Fibroblast of skin of left quadriceps (primary cell): ENCODE measurements at regions not wholly inside any gene's neighbourhood (a gene's known extent, or its start where the extent isn't known, plus 50 kb on each side); places are given as distances from the start of the nearest gene placed in this dataset.

ENCODE experiments used
- DNase-seq, 2 experiments: peaks; one replicate each; pipeline ENCODE4 v3.0.0-alpha.2; 2013; ENCODE audit warnings: low read depth in 2 of 2

GRCh38 chr11:33646629-33647028, 54.0 kb downstream of the C11orf91 start:
- no peak for DNase-seq

DNA sequence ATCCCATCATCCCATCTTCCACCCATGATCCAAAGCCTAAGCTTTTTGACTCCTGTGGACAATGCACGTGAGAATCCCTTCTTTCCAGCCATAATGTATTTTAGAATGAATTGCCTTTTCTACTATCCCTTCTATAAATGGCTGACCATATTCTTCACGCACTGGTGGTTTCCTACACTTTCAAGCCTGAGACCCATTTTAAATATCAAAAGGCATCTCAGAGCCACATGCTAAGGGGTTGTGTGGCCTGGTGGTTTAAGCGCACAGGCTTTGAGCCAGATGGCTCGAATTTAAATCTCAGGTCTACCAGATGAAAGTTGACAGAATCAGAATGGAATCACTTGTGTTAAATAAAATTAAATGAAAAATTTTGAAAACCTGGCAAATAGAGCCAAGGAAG, 54.5 kb downstream of the C11orf91 start:
- no peak for DNase-seq

GRCh38 chr11:33645686-33646085, 54.9 kb downstream of the C11orf91 start:
- no peak for DNase-seq

DNA sequence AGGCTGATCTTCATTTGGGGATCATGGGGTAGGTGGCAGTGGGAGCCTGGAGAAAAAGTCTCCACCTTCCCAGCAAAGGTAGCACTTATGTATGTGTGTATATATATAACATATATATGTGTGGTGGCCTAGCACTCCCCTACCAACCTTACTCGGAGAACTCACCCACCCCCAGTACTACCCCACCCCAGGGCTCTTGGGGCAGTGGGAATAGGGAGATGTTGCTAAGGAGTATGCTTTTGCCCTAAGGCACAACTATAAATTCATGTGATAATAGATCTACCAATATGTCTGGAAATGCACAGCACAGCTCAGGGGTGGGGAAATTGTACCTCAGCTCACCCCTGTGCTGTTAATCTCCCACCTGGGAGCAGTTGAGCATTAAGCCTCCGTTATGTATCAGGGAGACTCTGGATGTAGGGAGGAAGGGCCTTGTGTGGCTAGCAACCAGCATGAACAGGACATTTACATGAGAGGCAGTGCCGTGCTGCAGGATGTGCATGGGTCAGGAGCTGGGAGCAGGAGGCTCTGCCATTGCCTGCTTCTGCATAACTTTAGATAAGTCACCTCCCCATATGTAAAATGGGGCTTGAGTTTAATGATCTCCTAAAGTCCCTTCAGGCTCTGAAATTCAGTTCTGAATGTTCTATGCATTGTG, 57.3 kb downstream of the C11orf91 start:
- no peak for DNase-seq

- DNase-seq, result no peak
Measured at GRCh38 chr11:33642461-33643166, 58.0 kb downstream of the C11orf91 start.

GRCh38 chr11:33640730-33641371, 59.8 kb downstream of the C11orf91 start:
- DNase-seq, result no peak

- DNase-seq, result no peak
Measured at GRCh38 chr11:33638608-33639007, 62.0 kb downstream of the C11orf91 start.

- DNase-seq, result no peak
Measured at GRCh38 chr11:33636104-33636503, 64.5 kb downstream of the C11orf91 start.

DNA sequence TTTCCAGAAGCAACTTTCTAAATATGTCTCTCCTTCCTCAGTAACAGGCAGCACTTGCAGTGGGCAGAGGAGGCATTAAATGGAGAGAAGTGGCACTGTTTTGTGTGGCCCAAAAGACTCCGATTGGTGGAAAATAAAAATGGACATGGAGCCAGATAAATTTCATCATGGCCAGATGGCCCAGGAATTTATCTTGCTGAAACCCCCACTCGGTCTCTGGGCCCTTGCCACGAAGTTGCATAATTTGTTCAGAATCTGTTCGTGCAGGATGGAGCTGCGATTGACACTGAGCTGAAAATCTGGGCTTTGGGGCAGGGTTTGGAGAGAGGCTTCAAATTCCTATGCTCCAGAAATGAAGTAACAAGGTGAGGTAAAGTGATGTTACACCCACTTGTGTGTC, 65.5 kb downstream of the C11orf91 start:
- peak; percentile 69 to 74 for DNase-seq

DNA sequence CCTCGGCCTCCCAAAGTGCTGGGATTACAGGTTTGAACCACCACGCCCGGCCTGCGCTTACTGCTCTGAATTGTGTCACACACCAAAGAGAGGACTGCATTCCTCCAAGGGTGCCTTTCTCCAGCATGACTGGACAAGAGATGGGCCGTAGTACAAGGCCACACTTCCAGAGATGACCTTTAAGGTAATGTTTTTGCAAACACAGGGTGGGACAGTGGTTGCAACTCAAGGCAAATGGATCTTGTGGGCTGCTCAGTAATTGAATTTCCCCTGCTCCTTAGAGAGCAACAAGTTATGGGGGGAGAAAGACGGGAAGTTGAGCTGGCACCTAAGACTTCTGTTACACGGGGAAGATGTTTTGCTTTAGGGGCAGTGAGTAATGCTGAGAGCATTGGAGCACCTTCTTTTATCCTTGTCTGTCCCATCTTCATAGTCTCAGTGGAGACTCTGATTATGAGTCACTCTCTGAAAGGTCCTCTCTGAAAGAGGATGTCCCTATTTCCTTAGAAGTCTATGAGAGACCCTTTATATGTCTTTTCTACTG, 66.3 kb downstream of the C11orf91 start:
- no peak for DNase-seq

DNA sequence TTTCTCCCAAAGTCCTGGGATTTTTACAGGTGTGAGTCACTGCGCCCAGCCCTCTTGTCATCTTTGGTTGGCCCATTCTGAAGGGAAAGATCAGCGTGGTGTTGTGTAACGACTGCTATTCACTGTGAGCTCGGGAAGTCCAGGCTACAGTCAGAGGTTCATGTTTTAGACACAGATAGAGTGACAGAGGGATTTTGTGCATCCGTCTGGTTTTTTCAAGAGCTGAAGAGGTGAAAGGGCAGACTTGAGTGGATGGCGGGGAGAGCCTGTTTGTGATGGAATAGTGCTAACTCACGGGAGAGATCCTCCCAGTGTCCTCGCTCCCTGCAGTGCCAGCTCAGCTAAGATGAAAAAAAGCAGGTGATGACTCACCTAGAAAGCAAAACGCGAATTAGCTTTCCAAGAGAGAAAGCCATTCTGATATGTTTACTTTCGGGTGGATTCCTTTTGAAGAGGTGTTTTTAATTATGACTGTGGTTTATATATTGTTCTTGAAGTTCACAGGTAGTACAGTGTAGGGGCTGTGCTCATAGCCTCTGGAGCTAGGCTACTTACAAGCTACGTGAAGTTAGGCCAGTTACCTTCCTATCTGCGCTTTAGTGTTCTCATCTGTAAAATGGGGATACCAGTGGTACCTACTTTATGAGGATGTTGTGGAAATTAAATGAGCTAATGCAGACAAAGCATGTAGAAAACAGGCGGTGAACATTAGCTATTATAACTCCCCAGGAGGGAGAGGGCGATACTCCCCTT, 67.2 kb downstream of the C11orf91 start:
- no peak for DNase-seq

GRCh38 chr11:33631749-33632091, 68.9 kb downstream of the C11orf91 start:
- DNase-seq, result no peak

- no peak for DNase-seq
Measured at GRCh38 chr11:33630936-33631748, 69.5 kb downstream of the C11orf91 start.

DNA sequence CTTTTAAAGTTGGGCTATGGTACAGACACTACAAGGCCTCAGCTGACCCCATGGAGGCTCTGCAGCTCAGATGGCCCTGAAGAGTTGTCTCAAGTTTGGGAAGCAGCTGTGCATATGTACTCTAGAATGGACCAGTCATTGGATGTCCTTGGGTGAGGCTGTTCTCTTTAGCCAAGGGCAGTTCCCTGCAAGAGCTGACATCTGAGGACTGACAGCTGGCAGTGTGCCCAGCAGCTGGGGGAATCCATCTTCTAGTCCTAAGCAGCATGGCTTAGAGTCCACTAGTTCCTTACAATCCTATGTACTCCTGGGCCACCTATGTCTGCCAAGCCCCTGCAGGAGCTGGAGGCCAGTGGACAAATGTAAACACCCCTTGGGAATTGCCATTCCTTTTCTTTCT, 76.5 kb downstream of the C11orf91 start:
- no peak for DNase-seq

GRCh38 chr11:33622806-33623205, 77.8 kb downstream of the C11orf91 start:
- no peak for DNase-seq

DNA sequence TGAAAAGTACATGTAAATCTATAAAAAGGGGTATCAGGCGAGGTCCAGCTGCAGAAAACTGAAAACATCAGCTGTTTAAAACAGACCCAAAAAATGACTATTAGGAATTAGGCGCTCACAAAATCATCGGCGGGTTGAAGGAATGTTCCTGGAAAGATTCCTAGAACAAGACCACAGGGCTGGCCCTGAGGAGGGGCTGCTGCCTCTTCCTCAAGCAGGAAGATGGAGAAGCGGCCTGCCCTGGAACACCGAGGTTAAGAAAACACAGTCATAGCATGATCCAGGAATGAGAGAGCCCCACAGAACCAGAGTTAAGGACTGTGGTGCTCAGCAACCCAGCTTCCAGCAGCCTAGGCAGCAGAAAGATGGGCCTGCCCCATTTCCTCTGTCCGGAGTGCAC, 78.4 kb downstream of the C11orf91 start:
- no peak for DNase-seq

DNA sequence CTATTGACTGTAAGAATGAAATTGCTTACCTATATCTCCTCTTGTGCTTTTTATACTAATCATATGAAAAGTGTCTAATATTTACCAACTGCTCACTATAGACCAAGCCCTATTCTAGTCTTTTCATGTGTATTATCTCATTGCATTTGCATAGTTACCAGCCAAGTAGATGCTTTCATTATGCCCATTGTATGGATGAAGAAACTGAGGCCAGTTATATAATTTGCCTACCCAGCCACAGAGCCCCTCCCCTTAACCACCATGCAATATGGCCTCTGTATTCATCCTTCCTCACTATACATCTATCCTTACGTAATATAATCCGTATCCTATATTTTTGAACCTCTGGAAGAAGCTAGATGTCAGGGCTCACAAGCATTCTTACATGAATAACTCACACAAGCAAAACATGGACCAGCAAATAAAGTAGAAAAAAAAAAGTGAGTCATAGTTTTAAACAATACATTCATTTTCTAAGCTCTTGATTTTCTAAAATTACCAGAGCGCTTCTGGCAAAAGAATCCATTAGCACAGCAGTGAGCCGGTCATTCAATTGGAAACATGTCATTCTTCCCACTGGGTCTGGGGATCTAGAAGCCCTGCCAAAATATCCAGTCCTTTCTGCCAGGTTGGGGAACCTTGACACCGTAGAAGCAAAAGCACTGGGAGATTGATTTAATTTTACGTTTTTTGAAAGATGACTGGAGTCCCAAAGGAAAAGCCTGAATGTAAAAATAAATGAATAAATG, 80.0 kb downstream of the C11orf91 start:
- DNase-seq, result no peak

DNA sequence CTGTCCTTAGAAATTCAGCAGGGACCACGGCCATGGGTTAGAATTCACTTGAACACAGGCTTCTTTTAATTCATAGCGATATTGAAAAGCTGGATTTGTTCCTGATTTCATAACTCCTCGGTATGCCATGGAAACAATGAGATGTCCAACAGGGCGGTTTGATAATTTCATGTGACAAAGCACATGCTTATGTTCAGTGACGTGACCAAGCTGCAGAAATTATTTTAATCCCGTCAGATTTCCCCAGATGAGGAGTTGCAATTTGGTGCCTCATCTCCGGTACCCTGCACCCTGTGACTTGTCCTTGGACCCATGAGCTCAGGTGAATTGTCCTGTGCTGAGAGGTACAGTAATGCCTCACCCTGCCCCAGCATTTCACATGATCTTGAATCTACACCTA, 81.7 kb downstream of the C11orf91 start:
- DNase-seq, result no peak

GRCh38 chr11:33618351-33618710, 82.3 kb downstream of the C11orf91 start:
- no peak for DNase-seq

- DNase-seq, result no peak
Measured at GRCh38 chr11:33617672-33618350, 82.8 kb downstream of the C11orf91 start.
